ENCODE measurements at regions not wholly inside any gene's neighbourhood (a gene's known extent, or its start where the extent isn't known, plus 50 kb on each side); places are given as distances from the start of the nearest gene placed in this dataset.

DNA sequence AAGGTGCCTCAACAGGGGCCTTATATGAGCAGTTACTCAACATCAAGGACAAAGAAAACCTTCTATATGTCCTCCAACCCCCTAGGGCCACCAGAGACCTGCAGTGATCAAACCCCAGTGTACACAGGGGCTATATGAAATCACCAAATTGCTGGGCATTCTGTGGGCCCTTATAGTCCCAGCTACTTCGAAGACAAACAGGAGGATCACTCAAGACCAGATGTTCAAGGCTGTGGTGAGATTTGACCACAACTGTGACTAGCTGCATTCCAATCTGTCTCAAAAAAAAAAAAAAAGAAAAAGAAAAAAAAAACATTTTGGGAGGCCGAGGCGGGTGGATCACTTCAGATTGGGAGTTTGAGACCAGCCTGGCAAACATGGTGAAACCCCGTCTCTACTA is 51.0 kb upstream of the PRB2 start:
- in situ Hi-C loops (cut with MboI), result no loop called here
- no peak overlapping the region for H3K4me2 ChIP-seq (ENCODE audit: insufficient read depth, low read length)
- TF ChIP-seq SAP30 (IDR thresholded peaks at IDR 0.05; ENCODE audit: borderline replicate concordance, insufficient read depth, low read depth, low read length, poor library complexity, severe bottlenecking) (no peak), CCAR2 (IDR thresholded peaks at IDR 0.05; ENCODE audit: low read depth, low read length) (no peak), SMARCA5 (IDR thresholded peaks at IDR 0.05) (no peak), NONO (IDR thresholded peaks at IDR 0.05; ENCODE audit: low read depth in 2 of 2, low read length in 1 of 2) (no peak), POLR2H (tag; IDR thresholded peaks at IDR 0.05; ENCODE audit: low read depth) (no peak), TRIM24 (IDR thresholded peaks at IDR 0.05) (no peak), ILF3 (IDR thresholded peaks at IDR 0.05; ENCODE audit: borderline replicate concordance) (no peak), KHSRP (IDR thresholded peaks at IDR 0.05) (no peak), THRAP3 (IDR thresholded peaks at IDR 0.05; ENCODE audit: borderline replicate concordance) (no peak), MTA2 (IDR thresholded peaks at IDR 0.05; ENCODE audit: low read depth) (no peak)
- TF ChIP-seq, protein P1, sequence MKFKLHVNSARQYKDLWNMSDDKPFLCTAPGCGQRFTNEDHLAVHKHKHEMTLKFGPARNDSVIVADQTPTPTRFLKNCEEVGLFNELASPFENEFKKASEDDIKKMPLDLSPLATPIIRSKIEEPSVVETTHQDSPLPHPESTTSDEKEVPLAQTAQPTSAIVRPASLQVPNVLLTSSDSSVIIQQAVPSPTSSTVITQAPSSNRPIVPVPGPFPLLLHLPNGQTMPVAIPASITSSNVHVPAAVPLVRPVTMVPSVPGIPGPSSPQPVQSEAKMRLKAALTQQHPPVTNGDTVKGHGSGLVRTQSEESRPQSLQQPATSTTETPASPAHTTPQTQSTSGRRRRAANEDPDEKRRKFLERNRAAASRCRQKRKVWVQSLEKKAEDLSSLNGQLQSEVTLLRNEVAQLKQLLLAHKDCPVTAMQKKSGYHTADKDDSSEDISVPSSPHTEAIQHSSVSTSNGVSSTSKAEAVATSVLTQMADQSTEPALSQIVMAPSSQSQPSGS (CRISPR knock-in tag; IDR thresholded peaks at IDR 0.05), result no peak
- TF ChIP-seq, protein P2, sequence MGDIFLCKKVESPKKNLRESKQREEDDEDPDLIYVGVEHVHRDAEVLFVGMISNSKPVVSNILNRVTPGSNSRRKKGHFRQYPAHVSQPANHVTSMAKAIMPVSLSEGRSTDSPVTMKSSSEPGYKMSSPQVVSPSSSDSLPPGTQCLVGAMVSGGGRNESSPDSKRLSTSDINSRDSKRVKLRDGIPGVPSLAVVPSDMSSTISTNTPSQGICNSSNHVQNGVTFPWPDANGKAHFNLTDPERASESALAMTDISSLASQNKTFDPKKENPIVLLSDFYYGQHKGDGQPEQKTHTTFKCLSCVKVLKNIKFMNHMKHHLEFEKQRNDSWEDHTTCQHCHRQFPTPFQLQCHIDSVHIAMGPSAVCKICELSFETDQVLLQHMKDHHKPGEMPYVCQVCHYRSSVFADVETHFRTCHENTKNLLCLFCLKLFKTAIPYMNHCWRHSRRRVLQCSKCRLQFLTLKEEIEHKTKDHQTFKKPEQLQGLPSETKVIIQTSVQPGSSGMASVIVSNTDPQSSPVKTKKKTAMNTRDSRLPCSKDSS (IDR thresholded peaks at IDR 0.05; ENCODE audit: low read depth, partially characterized antibody), result no peak
- TF ChIP-seq, protein P3, sequence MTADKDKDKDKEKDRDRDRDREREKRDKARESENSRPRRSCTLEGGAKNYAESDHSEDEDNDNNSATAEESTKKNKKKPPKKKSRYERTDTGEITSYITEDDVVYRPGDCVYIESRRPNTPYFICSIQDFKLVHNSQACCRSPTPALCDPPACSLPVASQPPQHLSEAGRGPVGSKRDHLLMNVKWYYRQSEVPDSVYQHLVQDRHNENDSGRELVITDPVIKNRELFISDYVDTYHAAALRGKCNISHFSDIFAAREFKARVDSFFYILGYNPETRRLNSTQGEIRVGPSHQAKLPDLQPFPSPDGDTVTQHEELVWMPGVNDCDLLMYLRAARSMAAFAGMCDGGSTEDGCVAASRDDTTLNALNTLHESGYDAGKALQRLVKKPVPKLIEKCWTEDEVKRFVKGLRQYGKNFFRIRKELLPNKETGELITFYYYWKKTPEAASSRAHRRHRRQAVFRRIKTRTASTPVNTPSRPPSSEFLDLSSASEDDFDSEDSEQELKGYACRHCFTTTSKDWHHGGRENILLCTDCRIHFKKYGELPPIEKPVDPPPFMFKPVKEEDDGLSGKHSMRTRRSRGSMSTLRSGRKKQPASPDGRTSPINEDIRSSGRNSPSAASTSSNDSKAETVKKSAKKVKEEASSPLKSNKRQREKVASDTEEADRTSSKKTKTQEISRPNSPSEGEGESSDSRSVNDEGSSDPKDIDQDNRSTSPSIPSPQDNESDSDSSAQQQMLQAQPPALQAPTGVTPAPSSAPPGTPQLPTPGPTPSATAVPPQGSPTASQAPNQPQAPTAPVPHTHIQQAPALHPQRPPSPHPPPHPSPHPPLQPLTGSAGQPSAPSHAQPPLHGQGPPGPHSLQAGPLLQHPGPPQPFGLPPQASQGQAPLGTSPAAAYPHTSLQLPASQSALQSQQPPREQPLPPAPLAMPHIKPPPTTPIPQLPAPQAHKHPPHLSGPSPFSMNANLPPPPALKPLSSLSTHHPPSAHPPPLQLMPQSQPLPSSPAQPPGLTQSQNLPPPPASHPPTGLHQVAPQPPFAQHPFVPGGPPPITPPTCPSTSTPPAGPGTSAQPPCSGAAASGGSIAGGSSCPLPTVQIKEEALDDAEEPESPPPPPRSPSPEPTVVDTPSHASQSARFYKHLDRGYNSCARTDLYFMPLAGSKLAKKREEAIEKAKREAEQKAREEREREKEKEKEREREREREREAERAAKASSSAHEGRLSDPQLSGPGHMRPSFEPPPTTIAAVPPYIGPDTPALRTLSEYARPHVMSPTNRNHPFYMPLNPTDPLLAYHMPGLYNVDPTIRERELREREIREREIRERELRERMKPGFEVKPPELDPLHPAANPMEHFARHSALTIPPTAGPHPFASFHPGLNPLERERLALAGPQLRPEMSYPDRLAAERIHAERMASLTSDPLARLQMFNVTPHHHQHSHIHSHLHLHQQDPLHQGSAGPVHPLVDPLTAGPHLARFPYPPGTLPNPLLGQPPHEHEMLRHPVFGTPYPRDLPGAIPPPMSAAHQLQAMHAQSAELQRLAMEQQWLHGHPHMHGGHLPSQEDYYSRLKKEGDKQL (CRISPR knock-in tag; IDR thresholded peaks at IDR 0.05; ENCODE audit: borderline replicate concordance), result no peak
- no peak overlapping the region for H3K9ac ChIP-seq (ENCODE audit: insufficient read depth in 1 of 2, low read depth in 2 of 2, low read length in 2 of 2)
- ChIA-PET POLR2A (interaction anchor here (0.6 kb wide), 1 partner anchor 750 kb away, joined by 3 read pairs; no protein-coding TSS in a partner anchor), CTCF (ENCODE audit: low intra/inter-chr PET ratio) (no interaction called here)
- no peaks in the 10 kb centered on the region for H3K79me2 ChIP-seq (ENCODE audit: control insufficient read depth, insufficient read depth, low read length)
- 0% methylated on average over 1 of the region's 4 CpGs for WGBS (ENCODE audit: insufficient coverage, low coverage, missing lambda C conversion rate)
- H4K20me1 ChIP-seq (replicated peaks; ENCODE audit: control insufficient read depth, insufficient read depth, low read length), result no peaks in the 10 kb centered on the region
- no peak overlapping the region for H2AFZ ChIP-seq (ENCODE audit: low read depth, low read length)
- DNase-seq (ENCODE audit: extremely low read depth in 1 of 4, low spot score in 3 of 4), result no peak
- no peaks in the 10 kb centered on the region for H3K9me1 ChIP-seq (ENCODE audit: control insufficient read depth, insufficient read depth, low read length)
- H3K4me3 ChIP-seq, result no peak overlapping the region
- no peak for ATAC-seq
- no peaks in the 10 kb centered on the region for H3K9me3 ChIP-seq (replicated peaks; ENCODE audit: control insufficient read depth, insufficient read depth, low read depth, low read length)
- H3K36me3 ChIP-seq (ENCODE audit: control insufficient read depth, insufficient read depth, low read length), result no peaks in the 10 kb centered on the region
- H3K27ac ChIP-seq (ENCODE audit: extremely low read depth, low read depth, low read length), result no peak overlapping the region
- no TSS peak for BruUV-seq (replicated peaks)
- no peaks in the 10 kb centered on the region for H3K27me3 ChIP-seq (ENCODE audit: control insufficient read depth in 2 of 2, insufficient read depth in 2 of 2, low read length in 2 of 2)
- intact Hi-C loops (cut with micrococcal nuclease), result no loop called here
- FAIRE-seq, result no peak
- H3K4me1 ChIP-seq (replicated peaks in 1 of 2; ENCODE audit: control insufficient read depth in 2 of 2, insufficient read depth in 2 of 2, low read length in 2 of 2), result no peaks in the 10 kb centered on the region

Data from K562 (cell line).